ENCODE measurements at regions not wholly inside any gene's neighbourhood (a gene's known extent, or its start where the extent isn't known, plus 50 kb on each side); places are given as distances from the start of the nearest gene placed in this dataset.

GRCh38 chr22:48173773-48174160 is 1411.3 kb downstream of the TBC1D22A start (continued):
- no peak for TF ChIP-seq CSRNP2 (CRISPR knock-in tag; conservative IDR thresholded peaks at IDR 0.05; ENCODE audit: low read depth)
- no peak for TF ChIP-seq SMAD9 (CRISPR knock-in tag; IDR thresholded peaks at IDR 0.05)
- TF ChIP-seq ZNF225 (CRISPR knock-in tag; IDR thresholded peaks at IDR 0.05) = no peak
- TF ChIP-seq DNMT3B (CRISPR knock-in tag; conservative IDR thresholded peaks at IDR 0.05) = no peak

GRCh38 chr22:48173061-48173772 is 1410.8 kb downstream of the TBC1D22A start:
- DNase-seq (ENCODE audit: low spot score) = no peak
- WGBS (ENCODE audit: low lambda C conversion rate) = 1% methylated on average over 11 of the region's 19 CpGs
- Histone ChIP-seq H3K9me3 (ENCODE audit: low read length) (no peaks in the 10 kb centered on the region), H3K27ac (ENCODE audit: extremely low read length, insufficient read depth, low read length) (no peak overlapping the region), H3K79me2 (ENCODE audit: insufficient read depth, low read length) (no peaks in the 10 kb centered on the region), H2AFZ (ENCODE audit: low read length) (no peak overlapping the region), H3K9ac (ENCODE audit: insufficient read depth, low read depth, low read length) (no peak overlapping the region), H3K4me1 (ENCODE audit: insufficient read depth, low read length) (no peaks in the 10 kb centered on the region), H4K20me1 (ENCODE audit: insufficient read depth, low read length) (no peaks in the 10 kb centered on the region), H3K36me3 (replicated peaks in 1 of 2; ENCODE audit: control insufficient read depth in 1 of 2, insufficient read depth in 2 of 2, low read length in 2 of 2) (no peaks in the 10 kb centered on the region), H3K27me3 (ENCODE audit: control insufficient read depth in 1 of 2, insufficient read depth in 2 of 2, low read length in 2 of 2) (peaks cover under 1 to 9% of the 10 kb centered on the region in 2 experiments; a peak in 2 of 5 replicates), H3K4me3 (replicated peaks in 1 of 3; ENCODE audit: insufficient read depth in 1 of 3, low read depth in 2 of 3, low read length in 3 of 3) (no peak overlapping the region), H3K4me2 (ENCODE audit: low read depth, low read length) (no peak overlapping the region)
- no peak for FAIRE-seq
- intact Hi-C loops (cut with micrococcal nuclease; ENCODE audit: unreplicated experiment) (no loop called here), in situ Hi-C loops (cut with HindIII; ENCODE audit: extremely low pct_ligation_motif_present, low pct_unique_long_range_greater_than_20kb) (no loop called here)
- TF ChIP-seq ZNF687 (CRISPR knock-in tag; IDR thresholded peaks at IDR 0.05) = no peak
- TF ChIP-seq ATM (IDR thresholded peaks at IDR 0.05; ENCODE audit: borderline replicate concordance) = no peak
- TF ChIP-seq GTF2F1 (IDR thresholded peaks at IDR 0.05; ENCODE audit: low read length) = no peak
- TF ChIP-seq GATAD1 (CRISPR knock-in tag; IDR thresholded peaks at IDR 0.05) = no peak
- TF ChIP-seq ZNF354B (CRISPR knock-in tag; IDR thresholded peaks at IDR 0.05) = no peak
- TF ChIP-seq ZBTB3 (CRISPR knock-in tag; IDR thresholded peaks at IDR 0.05; ENCODE audit: borderline replicate concordance, low read depth) = no peak
- TF ChIP-seq ZNF747 (CRISPR knock-in tag; IDR thresholded peaks at IDR 0.05; ENCODE audit: borderline replicate concordance) = no peak
- no peak for TF ChIP-seq TRIM22 (IDR thresholded peaks at IDR 0.05)
- BruUV-seq (replicated peaks) = no TSS peak
- ATAC-seq = no peak
- POLR2A ChIA-PET = no interaction called here
- CTCF ChIA-PET (ENCODE audit: low intra/inter-chr PET ratio, low total read pairs) = no interaction called here

Measured in HepG2 (cell line).